SK-N-SH treated with all-trans-retinoic acid at 6 μM for 48 hours (cell line): ENCODE measurements at regions not wholly inside any gene's neighbourhood (a gene's known extent, or its start where the extent isn't known, plus 50 kb on each side); places are given as distances from the start of the nearest gene placed in this dataset.

Experiments
- ARNTL ChIP-seq: fragments of 450-650 bp; formaldehyde crosslinking; IDR thresholded peaks from 2 replicates; pipeline ENCODE4 v1.5.0; 2020; ENCODE audit warnings: low read depth, mild to moderate bottlenecking, moderate library complexity, borderline replicate concordance
- CREB5 ChIP-seq: fragments of 250-450 bp; sonication (Bioruptor Pico); IDR thresholded peaks from 2 replicates; pipeline ENCODE4 v1.5.1; 2020; ENCODE audit warnings: low read depth, mild to moderate bottlenecking, moderate library complexity
- CSDC2 ChIP-seq: fragments of 250-450 bp; sonication (Bioruptor Pico); IDR thresholded peaks from 2 replicates; pipeline ENCODE4 v1.5.0; 2020; ENCODE audit warnings: mild to moderate bottlenecking, moderate library complexity
- ISL1 ChIP-seq: fragments of 250-450 bp; sonication (Bioruptor Pico); IDR thresholded peaks from 2 replicates; pipeline ENCODE4 v2.1.2; 2022; ENCODE audit warnings: mild to moderate bottlenecking, moderate library complexity
- PATZ1 ChIP-seq: fragments of 250-450 bp; sonication (Bioruptor Pico); IDR thresholded peaks from 2 replicates; pipeline ENCODE4 v1.8.0; 2020; ENCODE audit warnings: mild to moderate bottlenecking, moderate library complexity, borderline replicate concordance
- POU6F1 ChIP-seq: fragments of 250-450 bp; sonication (Bioruptor Pico); IDR thresholded peaks from 2 replicates; pipeline ENCODE4 v1.8.0; 2021; ENCODE audit warnings: low read depth, mild to moderate bottlenecking, moderate library complexity, borderline replicate concordance
- TCF4 ChIP-seq: fragments of 250-450 bp; sonication (Bioruptor Pico); IDR thresholded peaks from 2 replicates; pipeline ENCODE4 v1.8.0; 2021; ENCODE audit warnings: mild to moderate bottlenecking, moderate library complexity, borderline replicate concordance
- ZFP3 ChIP-seq: fragments of 250-450 bp; sonication (Bioruptor Pico); IDR thresholded peaks from 2 replicates; pipeline ENCODE4 v1.5.0; 2020; ENCODE audit warnings: mild to moderate bottlenecking, moderate library complexity
- ZNF565 ChIP-seq: fragments of 450-650 bp; formaldehyde crosslinking; conservative IDR thresholded peaks from 2 replicates; pipeline ENCODE4 v1.5.0; 2020; ENCODE audit warnings: low read depth, mild to moderate bottlenecking, moderate library complexity
- ZNF70 ChIP-seq: fragments of 450-650 bp; formaldehyde crosslinking; IDR thresholded peaks from 2 replicates; pipeline ENCODE4 v1.5.0; 2020; ENCODE audit warnings: mild to moderate bottlenecking, moderate library complexity

- TF ChIP-seq ISL1 (no peak), PATZ1 (CRISPR knock-in tag) (no peak), ZNF565 (CRISPR knock-in tag) (no peak), CREB5 (CRISPR knock-in tag) (no peak), ARNTL (no peak), TCF4 (CRISPR knock-in tag) (no peak), CSDC2 (no peak), ZNF70 (no peak), ZFP3 (CRISPR knock-in tag) (no peak), POU6F1 (CRISPR knock-in tag) (no peak)
Measured at GRCh38 chr1:9477535-9477934, 61.7 kb upstream of the SLC25A33 start.
